Activated CD4-positive, alpha-beta T cell treated with anti-CD3 and anti-CD28 coated beads for 1 hour (primary cell): ENCODE measurements at regions not wholly inside any gene's neighbourhood (a gene's known extent, or its start where the extent isn't known, plus 50 kb on each side); places are given as distances from the start of the nearest gene placed in this dataset.

ENCODE experiments used
- DNase-seq: peaks from one replicate; pipeline ENCODE4 v3.0.0-alpha.2; 2020

GRCh38 chr3:177729956-177730681, 532.8 kb upstream of the TBL1XR1 start:
- no peak for DNase-seq

- no peak for DNase-seq
These were observed 533.5 kb upstream of the TBL1XR1 start for GRCh38 chr3:177730814-177731213.

GRCh38 chr3:177731644-177732268, 534.5 kb upstream of the TBL1XR1 start:
- DNase-seq = no peak

GRCh38 chr3:177733233-177733632, 536.0 kb upstream of the TBL1XR1 start:
- DNase-seq = no peak

- DNase-seq = no peak
These were observed 536.7 kb upstream of the TBL1XR1 start for GRCh38 chr3:177733936-177734335.

- no peak for DNase-seq
These were observed 538.1 kb upstream of the TBL1XR1 start for GRCh38 chr3:177735431-177735830.

GRCh38 chr3:177739461-177739860, 542.2 kb upstream of the TBL1XR1 start:
- no peak for DNase-seq

- no peak for DNase-seq
These were observed 543.0 kb upstream of the TBL1XR1 start for GRCh38 chr3:177740254-177740653.

- no peak for DNase-seq
These were observed 545.0 kb upstream of the TBL1XR1 start for GRCh38 chr3:177742273-177742672.

- DNase-seq = no peak
These were observed 546.0 kb upstream of the TBL1XR1 start for GRCh38 chr3:177743173-177743890.

- DNase-seq = no peak
These were observed 547.8 kb upstream of the TBL1XR1 start for GRCh38 chr3:177744873-177745606.

- DNase-seq = no peak
These were observed 548.3 kb upstream of the TBL1XR1 start for GRCh38 chr3:177745607-177746005.

GRCh38 chr3:177746337-177746933, 549.2 kb upstream of the TBL1XR1 start:
- no peak for DNase-seq

- DNase-seq = no peak
These were observed 552.6 kb upstream of the TBL1XR1 start for GRCh38 chr3:177749836-177750235.

GRCh38 chr3:177750436-177750835, 553.2 kb upstream of the TBL1XR1 start:
- DNase-seq = no peak

- DNase-seq = no peak
These were observed 554.5 kb upstream of the TBL1XR1 start for GRCh38 chr3:177751770-177752169.

- no peak for DNase-seq
These were observed 555.5 kb upstream of the TBL1XR1 start for GRCh38 chr3:177752831-177753230.

GRCh38 chr3:177753451-177754155, 556.3 kb upstream of the TBL1XR1 start:
- no peak for DNase-seq

GRCh38 chr3:177754508-177754921, 557.2 kb upstream of the TBL1XR1 start:
- DNase-seq = no peak

- DNase-seq = no peak
These were observed 560.8 kb upstream of the TBL1XR1 start for GRCh38 chr3:177758126-177758525.

GRCh38 chr3:177760803-177761202, 563.5 kb upstream of the TBL1XR1 start:
- no peak for DNase-seq

- no peak for DNase-seq
These were observed 567.2 kb upstream of the TBL1XR1 start for GRCh38 chr3:177764377-177764912.
